GM18511 (cell line): ENCODE measurements at regions not wholly inside any gene's neighbourhood (a gene's known extent, or its start where the extent isn't known, plus 50 kb on each side); places are given as distances from the start of the nearest gene placed in this dataset.
"Not testable (repeated sequence)": the region's sequence is repeated elsewhere in the genome, so short reads cannot be mapped to it uniquely, and the experiment has no call there.

Experiments used
- ATAC-seq: cut with Tn5 transposase; IDR thresholded peaks from one replicate; pipeline ENCODE4 v1.9.1; 2021; ENCODE audit warnings: mild to moderate bottlenecking, moderate library complexity; ENCODE audit not compliant: unreplicated experiment

- peak; percentile 82 for ATAC-seq
Measured at GRCh38 chr4:154164931-154165839, 326.4 kb downstream of the DCHS2 start.

- ATAC-seq = no peak
Measured at GRCh38 chr4:154160519-154161301, 330.9 kb downstream of the DCHS2 start.

- no peak for ATAC-seq
Measured at GRCh38 chr4:154158361-154159155, 333.0 kb downstream of the DCHS2 start.

- no peak for ATAC-seq
Measured at GRCh38 chr4:154152546-154152945, 339.1 kb downstream of the DCHS2 start.

GRCh38 chr4:154149236-154149635, 342.4 kb downstream of the DCHS2 start:
- ATAC-seq = not testable (repeated sequence)

GRCh38 chr4:154143720-154144119, 347.9 kb downstream of the DCHS2 start:
- no peak for ATAC-seq

- no peak for ATAC-seq
Measured at GRCh38 chr4:154142664-154143063, 348.9 kb downstream of the DCHS2 start.

- ATAC-seq = no peak
Measured at GRCh38 chr4:154140869-154141268, 350.7 kb downstream of the DCHS2 start.

- ATAC-seq = no peak
Measured at GRCh38 chr4:154137320-154137905, 348.5 kb upstream of the SFRP2 start.

GRCh38 chr4:154135576-154135975, 346.7 kb upstream of the SFRP2 start:
- no peak for ATAC-seq

- ATAC-seq = no peak
Measured at GRCh38 chr4:154132406-154132805, 343.5 kb upstream of the SFRP2 start.

GRCh38 chr4:154126276-154126675, 337.4 kb upstream of the SFRP2 start:
- ATAC-seq = no peak

GRCh38 chr4:154125340-154125739, 336.5 kb upstream of the SFRP2 start:
- no peak for ATAC-seq

- no peak for ATAC-seq
Measured at GRCh38 chr4:154124539-154125255, 335.8 kb upstream of the SFRP2 start.

GRCh38 chr4:154123897-154124296, 335.0 kb upstream of the SFRP2 start:
- ATAC-seq = no peak

- no peak for ATAC-seq
Measured at GRCh38 chr4:154120690-154121345, 331.9 kb upstream of the SFRP2 start.

GRCh38 chr4:154120006-154120676, 331.3 kb upstream of the SFRP2 start:
- ATAC-seq = no peak

GRCh38 chr4:154119317-154119716, 330.4 kb upstream of the SFRP2 start:
- ATAC-seq = no peak

- not testable (repeated sequence) for ATAC-seq
Measured at GRCh38 chr4:154117726-154118125, 328.8 kb upstream of the SFRP2 start.
